Muscle of arm (tissue), 1 donor: ENCODE measurements at regions not wholly inside any gene's neighbourhood (a gene's known extent, or its start where the extent isn't known, plus 50 kb on each side); places are given as distances from the start of the nearest gene placed in this dataset.
"Not testable (repeated sequence)": the region's sequence is repeated elsewhere in the genome, so short reads cannot be mapped to it uniquely, and the experiment has no call there.

Experiments
- DNase-seq: peaks from one replicate; pipeline ENCODE4 v3.0.0-alpha.2; 2013

DNA sequence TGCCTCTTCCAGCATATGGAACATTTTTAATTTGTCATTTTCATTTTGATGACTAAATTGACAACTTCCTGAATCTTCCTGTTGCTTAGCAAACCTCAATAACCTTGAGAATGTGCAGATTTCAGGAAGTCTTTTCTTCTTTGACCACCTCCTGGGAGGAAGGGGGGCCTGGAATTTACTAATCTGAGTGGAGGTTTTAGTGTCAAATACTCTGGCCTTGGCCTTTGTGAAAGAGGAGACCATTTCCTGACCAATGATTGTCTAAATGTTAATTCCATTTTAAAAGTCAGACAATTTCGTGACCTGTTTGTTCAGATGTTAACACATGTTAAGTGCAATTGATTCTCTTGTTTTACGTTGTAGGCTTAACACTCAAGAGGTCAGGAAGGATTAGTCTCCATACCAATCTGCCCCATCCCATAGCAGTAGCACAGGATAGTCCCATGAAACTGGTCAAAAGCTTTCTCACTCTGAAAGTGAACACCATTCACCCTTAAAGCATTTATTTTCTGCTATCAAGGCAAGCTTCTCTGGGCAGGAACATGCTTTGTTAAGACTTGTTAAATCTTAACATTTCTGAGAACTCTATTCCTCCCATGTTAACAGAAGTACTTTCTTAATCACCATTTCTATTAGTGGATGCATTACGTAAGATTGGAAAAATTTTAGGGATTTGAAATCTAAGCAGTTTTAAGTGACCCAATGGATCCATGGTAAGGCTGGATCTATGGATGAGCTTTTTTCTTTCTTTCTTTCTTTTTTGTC, 219.6 kb downstream of the RND3 start:
- DNase-seq: no peak

DNA sequence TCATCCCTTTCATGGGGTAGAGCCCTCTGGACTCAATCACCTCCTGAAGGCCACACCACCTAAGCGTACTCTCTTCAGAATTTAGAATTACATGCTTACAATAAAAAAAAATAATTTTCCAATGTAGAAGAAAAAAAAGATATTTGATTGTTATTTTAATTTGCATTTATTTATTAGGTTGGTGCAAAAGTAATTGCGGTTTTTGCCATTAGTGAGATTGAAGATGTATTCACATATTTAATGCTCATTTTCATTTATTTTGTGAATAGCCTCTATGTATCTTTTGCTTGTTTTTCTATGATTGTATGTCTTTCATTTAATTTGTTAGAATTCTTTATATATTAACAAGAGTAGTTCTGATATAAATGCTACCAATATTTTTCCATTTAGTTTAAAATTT, 220.5 kb downstream of the RND3 start:
- no peak for DNase-seq

DNA sequence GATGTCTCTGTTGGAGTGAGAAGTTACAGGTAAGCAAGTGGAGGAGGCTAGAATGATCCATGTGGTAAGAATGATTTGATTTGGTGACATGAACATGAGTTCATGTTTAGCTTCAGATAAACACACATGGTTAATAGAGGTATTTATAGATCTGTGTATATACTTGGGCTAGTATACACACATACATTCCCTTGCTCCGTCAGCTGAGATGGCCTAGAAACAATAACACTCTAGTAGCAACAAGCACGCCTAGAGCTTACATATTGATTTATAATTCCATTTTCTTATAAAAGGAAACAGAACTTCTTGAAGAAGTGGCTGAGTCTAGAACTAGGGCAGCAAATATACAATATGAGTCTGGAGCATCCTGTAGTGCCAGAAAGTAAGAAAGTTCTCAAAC, 223.0 kb downstream of the RND3 start:
- no peak for DNase-seq

DNA sequence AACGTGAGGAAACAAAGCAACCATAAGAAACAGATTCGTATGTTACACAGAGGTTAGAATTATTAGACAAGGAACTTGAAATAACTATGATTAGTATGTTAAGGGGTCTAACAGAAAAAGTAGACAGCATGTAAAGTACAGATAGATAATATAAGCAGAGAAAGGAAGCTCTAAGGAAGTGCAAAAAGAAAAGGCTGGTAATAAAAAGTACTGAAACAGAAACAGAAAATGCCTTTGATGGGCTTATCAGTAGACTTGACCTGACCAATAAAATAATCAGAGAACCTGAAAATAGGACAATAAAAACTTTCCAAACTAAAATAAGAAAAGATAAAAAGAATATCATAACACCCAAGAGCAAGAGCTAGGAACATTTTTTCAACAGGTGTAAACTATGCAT, 225.8 kb downstream of the RND3 start:
- DNase-seq: no peak

DNA sequence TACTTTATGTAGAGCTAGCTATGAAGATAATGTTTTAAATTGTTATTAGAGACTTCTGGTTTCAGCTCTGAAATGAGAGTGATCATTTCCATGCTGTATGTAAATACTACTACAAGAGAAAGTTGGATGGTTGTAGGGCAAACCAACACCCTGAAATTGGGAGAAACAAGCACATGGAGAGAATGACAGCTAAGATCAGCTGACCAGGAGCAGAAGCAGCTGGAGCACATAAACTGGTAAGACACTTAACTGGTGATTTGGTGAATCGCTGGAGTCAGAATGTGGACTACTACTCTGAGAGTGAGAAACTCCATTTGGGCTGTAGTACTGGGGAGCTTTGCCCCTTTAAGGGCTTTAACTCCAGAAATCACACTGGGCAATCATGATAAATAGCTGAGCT, 226.8 kb downstream of the RND3 start:
- DNase-seq: no peak

DNA sequence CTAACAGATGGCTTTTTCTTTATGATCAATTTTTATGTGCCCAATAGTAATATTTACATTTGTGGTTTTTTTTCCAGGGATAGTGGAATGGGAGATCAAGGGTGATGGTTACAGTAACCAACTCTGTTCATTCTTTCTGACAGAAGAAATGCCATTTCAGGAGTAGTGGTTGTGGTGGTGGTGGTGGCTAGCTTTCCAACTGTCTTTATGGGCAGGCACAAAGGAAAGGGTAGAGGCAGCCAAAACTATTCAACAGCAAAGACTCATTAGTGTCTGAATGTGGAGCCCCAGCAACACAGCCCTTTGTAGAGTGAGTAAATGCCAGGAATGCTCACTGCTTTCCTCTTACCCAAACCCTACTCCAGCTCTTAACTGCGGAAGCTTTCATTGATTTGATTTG, 227.7 kb downstream of the RND3 start:
- DNase-seq: no peak

DNA sequence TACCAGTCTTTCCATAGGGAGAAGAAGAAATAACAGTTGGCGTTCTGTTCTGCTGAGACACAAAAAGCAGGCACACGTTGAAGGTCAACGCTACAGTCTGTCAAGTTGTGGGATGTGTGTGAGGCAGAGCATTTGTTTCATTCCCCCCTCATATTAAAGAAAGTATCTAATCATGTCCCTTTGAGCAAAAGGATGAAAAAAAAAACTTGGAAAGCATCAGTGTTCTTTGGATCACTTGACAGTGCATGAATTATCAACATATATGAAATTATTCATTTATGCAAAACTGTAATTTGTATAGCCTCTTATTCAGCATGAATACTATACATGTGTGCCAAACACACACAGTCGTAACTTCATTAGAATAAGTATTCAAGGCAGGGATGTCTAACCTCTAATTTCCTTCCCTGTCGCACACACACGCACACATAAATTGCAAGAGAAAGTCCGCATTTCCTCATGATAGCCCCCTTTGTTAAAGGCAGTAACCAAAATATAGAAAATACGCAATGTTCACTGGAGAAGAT, 228.6 kb downstream of the RND3 start:
- DNase-seq: no peak

DNA sequence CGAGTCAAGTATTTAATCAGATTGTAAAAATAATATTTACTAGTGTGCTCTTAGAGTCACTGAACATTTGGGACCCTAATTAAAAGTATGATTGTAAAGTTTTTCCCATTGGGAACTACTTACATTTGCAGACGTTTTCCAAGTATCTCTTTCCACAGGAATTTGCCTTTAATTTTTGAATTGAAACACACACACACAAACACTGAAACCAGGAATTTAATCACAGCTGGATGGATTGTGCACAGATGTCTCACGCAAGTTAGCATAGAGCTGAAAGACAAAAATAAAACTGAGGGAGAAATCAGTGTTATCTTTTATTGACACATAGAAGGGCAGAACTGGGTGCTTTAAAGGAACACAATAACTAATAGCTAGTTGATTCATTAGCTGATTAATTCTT, 230.7 kb downstream of the RND3 start:
- no peak for DNase-seq

DNA sequence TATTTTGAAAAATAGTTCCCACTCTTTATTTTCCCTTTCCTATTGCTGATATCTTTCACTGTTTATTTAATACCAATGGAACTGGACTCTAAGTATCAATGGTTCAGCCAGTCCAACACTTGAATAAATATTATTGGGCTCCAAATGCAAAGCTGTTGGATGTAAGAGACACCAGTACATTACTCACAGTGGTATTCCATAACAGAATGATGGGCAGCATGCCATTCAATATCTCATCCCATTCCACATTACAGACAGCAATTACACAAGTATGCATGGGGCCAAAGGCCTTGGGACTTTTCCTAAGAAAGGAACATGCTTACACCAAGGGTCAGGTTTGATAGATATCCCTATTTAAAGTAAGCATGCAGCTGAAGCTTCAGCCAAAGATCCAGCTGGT, 231.9 kb downstream of the RND3 start:
- no peak for DNase-seq

DNA sequence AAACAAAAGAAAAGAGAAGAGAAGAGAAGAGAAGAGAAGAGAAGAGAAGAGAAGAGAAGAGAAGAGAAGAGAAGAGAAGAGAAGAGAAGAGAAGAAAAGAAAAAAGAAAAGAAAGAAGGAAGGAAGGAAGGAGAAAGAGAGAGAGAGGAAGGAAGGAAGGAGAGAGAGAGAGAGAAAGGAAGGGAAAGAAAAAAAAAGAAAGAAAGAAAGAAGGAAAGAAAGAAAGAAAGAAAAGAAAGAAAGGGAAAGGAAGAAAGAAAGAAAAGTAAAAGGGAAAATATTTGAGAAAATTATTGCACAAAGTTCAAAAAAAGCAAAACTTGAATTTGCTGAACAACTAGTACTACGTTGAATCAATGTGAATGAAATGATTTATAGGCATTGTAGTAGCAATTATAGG, 237.7 kb downstream of the RND3 start:
- not testable (repeated sequence) for DNase-seq

DNA sequence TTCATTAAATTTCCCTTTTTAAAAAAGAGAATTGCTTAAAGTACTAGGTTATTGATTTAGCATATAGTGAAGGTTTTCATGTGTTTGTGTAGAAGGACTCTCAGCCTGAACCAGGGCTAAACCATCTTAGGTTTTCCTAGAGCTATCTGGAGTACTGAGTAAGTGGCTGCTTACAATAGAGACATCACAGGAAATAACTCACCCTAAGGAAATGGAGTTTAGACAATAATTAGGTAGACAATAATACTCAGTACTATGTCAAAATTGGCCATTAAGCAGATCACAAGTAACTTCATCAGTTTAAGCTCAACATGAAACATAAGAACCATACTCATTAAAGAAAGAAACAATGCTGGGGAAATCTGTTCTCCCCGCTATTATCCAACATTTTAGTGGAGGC, 240.0 kb downstream of the RND3 start:
- no peak for DNase-seq

DNA sequence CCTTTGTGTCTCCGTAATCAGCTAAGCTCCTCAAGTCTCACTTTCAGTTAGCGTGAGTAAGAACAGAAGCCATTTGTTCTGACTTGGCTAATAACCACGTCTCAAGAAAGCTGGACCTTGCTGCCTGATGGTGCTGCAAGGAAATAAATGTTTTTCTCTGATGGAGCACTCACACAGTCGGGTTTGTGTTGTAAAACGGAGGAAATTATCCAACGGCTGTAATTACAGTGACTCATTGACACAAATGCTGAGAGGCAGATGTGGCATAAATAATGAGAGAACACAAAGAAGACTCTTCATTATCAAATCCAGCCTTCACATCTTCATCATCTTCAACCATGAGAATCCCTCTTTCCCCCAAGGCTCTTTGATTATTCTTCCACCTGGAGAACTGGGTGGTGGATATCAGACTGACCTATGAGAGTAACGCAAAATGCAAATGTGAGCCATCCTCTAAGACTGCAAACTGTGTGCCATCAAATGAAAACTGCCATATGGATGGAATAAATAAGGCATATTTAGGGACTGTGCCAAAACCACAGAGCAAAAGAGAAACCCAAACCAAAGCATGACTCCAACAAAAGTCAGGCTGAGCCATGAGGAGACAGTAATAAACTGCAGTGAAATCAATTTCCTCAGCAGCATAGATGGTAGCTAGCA, 252.6 kb downstream of the RND3 start:
- DNase-seq: no peak

DNA sequence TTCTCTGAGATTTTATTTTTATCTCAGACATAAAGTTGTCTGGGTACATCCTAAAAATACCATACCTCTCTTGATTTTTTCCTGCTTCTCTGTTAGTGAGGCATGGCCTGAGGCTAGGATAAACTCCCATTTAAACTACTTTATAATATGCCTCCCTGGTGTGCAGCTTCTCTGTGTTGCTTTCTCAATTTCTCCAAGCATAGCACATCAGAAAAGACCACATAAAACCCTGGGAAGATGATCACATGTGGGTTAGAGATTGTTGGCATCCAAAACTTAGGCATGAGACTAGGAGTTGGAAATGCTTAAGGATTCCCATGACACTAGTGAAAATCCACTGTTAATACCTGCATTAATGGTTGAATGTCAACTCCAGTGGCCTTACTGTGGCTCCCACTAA, 254.6 kb downstream of the RND3 start:
- DNase-seq: no peak

DNA sequence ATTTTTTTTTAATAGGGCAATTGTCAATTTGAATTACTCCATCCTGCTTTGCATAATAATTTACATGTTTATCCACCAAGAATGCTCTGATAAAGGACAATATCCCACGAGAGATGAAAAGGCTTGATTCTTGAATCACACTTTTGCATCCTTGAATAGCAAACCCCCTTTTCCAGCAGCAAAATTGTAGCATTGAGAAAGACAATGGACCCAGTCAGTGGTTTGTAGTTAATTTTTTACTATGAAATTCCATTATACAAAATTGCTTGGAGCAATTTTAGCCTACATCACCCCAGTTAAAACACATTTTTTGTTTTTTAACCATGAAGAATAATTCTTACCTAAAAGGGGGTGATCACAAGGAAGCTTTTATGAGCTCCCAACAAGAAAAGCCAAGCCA, 255.1 kb downstream of the RND3 start:
- DNase-seq: no peak

DNA sequence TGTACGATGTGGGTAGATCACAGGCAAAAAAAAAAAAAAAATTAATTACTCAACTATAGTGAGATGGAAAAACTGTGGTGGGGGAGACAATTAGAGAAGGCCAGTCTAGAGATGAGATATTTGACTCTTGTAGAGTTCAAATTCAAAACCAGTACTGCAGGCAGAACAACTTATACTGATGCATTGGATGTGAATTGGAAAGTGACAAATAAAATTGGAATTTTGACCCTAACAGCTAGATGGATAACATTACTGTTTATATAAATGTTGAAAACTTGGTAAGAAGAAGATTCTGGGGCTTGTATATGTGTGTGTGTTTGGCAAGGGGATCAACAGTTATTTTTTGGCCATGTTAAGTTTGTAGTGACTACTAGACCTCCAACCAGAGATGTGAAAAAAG, 256.9 kb downstream of the RND3 start:
- DNase-seq: no peak

DNA sequence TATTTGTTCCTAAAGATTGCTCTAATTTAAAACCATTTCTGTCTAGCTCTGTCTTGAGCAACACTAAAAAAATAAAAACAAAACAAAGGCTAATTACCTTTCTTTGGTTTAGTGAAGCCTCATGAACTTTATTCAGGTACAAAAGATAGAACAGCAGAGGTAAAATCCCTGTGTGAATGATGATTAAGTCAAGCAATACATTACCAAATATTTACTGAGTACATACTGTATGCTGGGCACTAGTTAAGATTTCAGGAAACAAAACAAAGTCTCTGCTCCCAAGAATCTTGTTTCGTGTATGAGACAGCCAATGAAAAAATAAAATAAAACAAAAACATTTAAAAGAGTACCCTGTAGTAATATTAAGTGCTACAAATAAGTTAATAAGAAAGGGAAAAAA, 257.5 kb downstream of the RND3 start:
- DNase-seq: no peak

DNA sequence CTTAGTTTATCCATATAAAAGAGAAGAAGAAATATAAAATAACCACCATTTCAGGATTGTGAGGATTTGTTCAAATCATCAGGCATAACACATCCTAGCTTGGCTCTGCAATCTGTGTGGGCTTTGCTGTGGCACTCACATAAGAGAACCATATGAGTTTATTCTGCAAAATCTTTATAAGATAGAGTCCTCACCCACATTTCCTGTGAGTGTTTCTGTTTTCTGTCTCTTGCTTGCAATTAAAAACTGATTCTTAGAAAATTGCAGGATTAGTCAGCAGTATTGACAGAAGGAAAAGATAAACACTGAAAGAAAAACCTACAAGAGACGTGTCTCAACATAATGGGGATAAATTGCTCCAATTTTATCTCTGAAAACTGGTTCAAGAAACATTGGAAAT, 258.5 kb downstream of the RND3 start:
- no peak for DNase-seq

DNA sequence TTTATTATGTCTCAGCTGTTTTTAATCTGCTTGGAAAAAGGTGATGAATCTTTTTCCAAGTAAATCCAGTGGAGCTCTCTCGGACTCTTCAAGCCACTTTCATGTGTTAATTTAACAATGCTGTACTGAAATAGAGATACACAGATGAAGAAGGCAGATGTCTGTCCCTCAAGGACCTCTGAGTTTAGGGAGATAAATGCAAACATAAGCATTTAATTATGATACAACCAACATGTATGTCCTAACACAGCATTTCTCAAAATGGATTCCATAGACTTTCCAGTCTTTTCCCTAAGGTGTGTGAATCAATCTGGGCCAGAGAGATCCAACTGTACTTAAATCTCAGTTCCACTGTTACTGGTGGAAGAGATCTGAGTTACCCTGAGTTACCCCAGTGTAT, 262.4 kb downstream of the RND3 start:
- no peak for DNase-seq

DNA sequence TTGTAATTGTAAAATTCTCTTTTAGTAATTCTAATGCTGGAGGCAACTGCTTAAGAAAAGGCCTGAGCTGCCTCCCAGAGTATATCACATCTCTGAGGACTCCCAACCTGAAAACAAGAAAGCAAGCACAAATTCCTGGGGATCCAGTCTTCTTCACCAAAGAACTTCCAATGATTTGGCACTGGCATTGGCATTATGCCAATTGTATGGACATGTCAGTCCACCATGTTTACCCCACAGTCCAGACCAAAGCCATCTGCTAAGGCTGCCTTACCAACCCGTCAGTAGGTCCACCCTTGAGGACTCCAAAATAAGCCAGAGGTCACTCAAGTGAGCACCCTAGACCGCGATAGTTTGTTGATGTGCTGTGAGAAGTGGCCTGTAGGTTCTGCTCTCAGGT, 263.1 kb downstream of the RND3 start:
- DNase-seq: no peak

DNA sequence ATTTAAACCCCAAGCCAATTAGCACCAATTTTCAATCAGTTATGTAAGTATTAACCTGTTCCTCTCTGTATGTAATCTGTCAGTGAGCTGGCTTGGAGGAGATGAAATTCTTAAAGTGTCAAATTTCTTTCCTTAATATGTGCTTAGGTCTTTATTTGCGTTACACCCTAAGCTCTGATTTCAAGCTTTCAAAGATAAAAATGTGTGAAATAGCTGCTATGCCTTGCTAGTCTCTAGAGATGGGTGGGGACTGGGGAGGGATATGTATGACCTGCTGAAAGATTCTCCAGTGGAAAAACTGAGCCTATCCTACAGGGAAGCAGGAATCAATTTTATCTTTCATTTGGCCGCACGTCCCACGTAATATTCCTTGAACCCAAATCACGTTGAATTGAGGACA, 264.5 kb downstream of the RND3 start:
- DNase-seq: no peak

DNA sequence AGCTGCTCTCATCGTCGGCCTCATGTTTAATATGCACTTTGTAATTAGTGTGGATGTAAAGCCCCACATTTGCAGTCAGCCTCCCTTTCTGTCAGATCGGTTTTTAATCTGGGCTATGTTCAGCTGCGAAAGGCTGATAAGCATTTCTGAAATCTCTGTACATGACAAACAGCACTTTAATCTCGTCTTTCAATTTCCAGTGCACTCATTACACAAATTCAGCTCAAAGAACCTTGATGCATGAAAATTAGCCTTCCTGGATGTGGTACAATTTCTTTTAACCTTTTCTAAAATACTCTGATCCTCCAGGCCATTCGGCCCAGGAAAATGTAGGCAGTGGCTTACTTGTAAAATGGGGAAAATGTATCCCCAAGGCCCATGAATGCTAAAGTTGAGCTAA, 265.1 kb downstream of the RND3 start:
- DNase-seq: no peak

DNA sequence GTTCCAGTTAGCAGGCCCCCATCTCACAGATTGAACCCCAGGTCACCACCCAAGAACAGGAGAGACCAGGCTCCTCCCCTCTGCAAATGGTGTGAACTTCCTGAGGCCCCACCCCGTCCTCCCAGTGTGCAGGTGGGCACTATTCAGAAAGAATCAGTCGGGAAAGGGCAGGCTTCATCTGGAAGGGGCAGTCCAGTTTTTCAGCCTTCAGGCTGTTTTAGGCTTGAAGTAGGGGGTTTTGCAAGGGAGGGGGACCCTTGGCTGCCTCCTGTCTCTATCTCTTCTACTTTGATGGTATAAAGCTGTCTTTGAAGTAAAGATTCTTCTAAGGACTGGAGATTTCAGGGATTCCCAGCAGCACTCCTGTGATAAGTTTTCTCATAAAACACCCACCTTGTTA, 267.6 kb downstream of the RND3 start:
- DNase-seq: no peak

DNA sequence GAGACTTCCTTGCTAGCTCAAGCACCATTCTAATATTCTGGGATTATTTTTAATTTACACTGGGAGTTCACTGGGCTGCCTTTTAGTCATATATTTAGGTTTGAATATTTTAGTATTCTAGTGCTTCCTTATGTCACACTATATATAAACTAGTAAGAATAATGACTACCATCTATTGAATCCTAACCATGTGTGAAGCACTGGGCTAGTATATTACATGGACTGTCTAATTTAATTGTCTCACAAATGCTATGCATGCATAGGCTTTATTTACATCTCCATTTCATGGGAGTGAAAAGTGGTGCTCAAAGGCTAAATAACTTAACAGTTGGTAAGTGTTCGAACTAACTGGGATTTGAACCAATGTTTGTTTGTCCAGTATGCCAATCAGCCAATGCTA, 272.4 kb downstream of the RND3 start:
- DNase-seq: no peak

DNA sequence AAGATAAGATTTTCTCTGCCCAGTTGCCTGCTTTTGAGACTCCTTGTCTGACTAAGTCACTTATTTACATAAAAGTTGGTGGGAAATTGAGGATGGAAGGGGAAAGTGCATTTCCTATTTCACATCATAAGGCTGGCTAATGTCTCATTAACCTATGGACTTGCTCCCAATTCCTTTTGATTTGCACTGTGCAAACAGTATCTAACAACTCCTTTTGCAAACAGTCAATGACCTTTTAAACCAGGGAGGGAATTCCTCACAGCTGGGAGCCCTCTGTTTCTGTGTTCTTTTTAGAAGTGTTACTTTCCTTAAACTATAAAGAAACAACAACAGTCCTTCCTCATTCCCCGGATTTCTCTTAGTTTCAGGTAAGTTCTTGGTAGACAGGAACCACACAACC, 272.8 kb downstream of the RND3 start:
- no peak for DNase-seq
